Spleen (tissue), 7 donors: ENCODE measurements at regions not wholly inside any gene's neighbourhood (a gene's known extent, or its start where the extent isn't known, plus 50 kb on each side); places are given as distances from the start of the nearest gene placed in this dataset.

Source experiments
- CTCF ChIP-seq, 11 experiments: fragments of 200-600 bp in 7 of 11; fragments of 450-650 bp in 4 of 11; sonication (generic) in 4 of 11; IDR thresholded peaks in 8 of 11; conservative IDR thresholded peaks in 3 of 11; 1 replicate in 7 of 11; 2 replicates in 4 of 11; pipeline versions ENCODE4 v1.4.0 to v1.8.0; 2016 to 2021; ENCODE audit warnings: antibody characterized with exemption in 11 of 11, inconsistent platforms in 4 of 11, mild to moderate bottlenecking in 1 of 11
- POLR2A ChIP-seq, 3 donors: fragments of 450-650 bp; IDR thresholded peaks; one replicate each; pipeline ENCODE4 v1.5.1; 2017; ENCODE audit warnings: antibody characterized with exemption in 3 of 3, mild to moderate bottlenecking in 1 of 3
- donor health status: DM: no; HTN: no; CAD: no; lungs with moderate emphysema.
- donor health status: DM: no; HTN: no; CAD: no.
- donor health status: DM: no; HTN: no; CAD: no.

- TF ChIP-seq CTCF (IDR thresholded peaks at IDR 0.05 in 8 of 11, conservative IDR thresholded peaks at IDR 0.05 in 3 of 11) (no peak), POLR2A (IDR thresholded peaks at IDR 0.05) (no peak)
Observed at GRCh38 chr7:118040562-118040961, 143.4 kb upstream of the LSM8 start.
